ENCODE measurements at regions not wholly inside any gene's neighbourhood (a gene's known extent, or its start where the extent isn't known, plus 50 kb on each side); places are given as distances from the start of the nearest gene placed in this dataset.

DNA sequence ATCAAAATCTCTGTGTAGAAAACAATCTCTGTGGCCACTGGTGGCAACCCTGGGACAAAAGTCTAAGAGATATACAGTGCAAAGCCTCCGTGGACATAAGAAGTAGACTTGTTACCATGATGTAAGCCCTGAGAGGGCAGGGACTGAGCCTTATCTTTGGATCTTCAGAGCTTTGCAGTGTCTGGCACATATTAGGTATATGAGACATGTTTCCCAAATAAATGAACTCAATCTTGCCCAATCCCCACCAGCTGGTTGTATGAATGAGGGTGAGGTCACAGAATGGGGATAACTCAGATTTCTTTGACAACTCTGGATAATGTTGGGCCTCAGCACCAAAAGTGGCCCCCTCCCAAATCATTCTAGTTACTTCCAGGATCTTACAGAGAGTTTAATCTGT, 511.4 kb upstream of the DIPK2B start:
- TF ChIP-seq POLR2A (IDR thresholded peaks at IDR 0.05; ENCODE audit: extremely low read depth, insufficient read length) (no peak), MYC (IDR thresholded peaks at IDR 0.05; ENCODE audit: low read depth, low read length) (no peak)
- TF ChIP-seq, protein P1, sequence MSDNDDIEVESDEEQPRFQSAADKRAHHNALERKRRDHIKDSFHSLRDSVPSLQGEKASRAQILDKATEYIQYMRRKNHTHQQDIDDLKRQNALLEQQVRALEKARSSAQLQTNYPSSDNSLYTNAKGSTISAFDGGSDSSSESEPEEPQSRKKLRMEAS (IDR thresholded peaks at IDR 0.05; ENCODE audit: low read depth, low read length): no peak
- TF ChIP-seq, protein P2, sequence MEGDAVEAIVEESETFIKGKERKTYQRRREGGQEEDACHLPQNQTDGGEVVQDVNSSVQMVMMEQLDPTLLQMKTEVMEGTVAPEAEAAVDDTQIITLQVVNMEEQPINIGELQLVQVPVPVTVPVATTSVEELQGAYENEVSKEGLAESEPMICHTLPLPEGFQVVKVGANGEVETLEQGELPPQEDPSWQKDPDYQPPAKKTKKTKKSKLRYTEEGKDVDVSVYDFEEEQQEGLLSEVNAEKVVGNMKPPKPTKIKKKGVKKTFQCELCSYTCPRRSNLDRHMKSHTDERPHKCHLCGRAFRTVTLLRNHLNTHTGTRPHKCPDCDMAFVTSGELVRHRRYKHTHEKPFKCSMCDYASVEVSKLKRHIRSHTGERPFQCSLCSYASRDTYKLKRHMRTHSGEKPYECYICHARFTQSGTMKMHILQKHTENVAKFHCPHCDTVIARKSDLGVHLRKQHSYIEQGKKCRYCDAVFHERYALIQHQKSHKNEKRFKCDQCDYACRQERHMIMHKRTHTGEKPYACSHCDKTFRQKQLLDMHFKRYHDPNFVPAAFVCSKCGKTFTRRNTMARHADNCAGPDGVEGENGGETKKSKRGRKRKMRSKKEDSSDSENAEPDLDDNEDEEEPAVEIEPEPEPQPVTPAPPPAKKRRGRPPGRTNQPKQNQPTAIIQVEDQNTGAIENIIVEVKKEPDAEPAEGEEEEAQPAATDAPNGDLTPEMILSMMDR (IDR thresholded peaks at IDR 0.05; ENCODE audit: low read depth, low read length): no peak

DNA sequence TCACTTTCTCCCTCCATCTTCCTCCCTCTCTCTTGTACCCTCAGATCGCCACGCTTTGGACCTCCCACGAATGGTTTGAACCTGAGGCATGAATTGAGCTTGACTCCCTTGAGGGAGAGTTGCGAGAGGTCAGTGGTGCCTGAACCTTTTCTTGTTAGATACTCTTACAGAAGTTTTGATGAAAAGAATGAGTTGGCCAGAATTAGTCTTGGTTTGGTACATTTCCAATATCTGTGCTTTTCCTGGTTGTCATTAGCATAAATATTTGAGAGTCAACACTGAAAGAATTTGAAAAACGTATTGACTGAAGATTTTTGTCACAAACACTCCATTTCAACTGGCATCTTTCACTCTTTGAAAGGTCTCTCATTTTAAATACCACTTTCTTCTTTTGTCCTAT, 510.6 kb upstream of the DIPK2B start:
- H3K4me3 ChIP-seq (ENCODE audit: low read depth, low read length): no peak overlapping the region
- no peak for DNase-seq (ENCODE audit: low read depth)
- TF ChIP-seq, protein P1 (IDR thresholded peaks at IDR 0.05; ENCODE audit: low read depth, low read length): no peak
- TF ChIP-seq, protein P2 (IDR thresholded peaks at IDR 0.05; ENCODE audit: low read depth, low read length): no peak
- no peak for TF ChIP-seq MYC (IDR thresholded peaks at IDR 0.05; ENCODE audit: low read depth, low read length)

More for the DNA sequence above, 511.4 kb upstream of the DIPK2B start:
- H3K4me3 ChIP-seq (ENCODE audit: low read depth, low read length): no peak overlapping the region
- no peak for DNase-seq (ENCODE audit: low read depth)

DNA sequence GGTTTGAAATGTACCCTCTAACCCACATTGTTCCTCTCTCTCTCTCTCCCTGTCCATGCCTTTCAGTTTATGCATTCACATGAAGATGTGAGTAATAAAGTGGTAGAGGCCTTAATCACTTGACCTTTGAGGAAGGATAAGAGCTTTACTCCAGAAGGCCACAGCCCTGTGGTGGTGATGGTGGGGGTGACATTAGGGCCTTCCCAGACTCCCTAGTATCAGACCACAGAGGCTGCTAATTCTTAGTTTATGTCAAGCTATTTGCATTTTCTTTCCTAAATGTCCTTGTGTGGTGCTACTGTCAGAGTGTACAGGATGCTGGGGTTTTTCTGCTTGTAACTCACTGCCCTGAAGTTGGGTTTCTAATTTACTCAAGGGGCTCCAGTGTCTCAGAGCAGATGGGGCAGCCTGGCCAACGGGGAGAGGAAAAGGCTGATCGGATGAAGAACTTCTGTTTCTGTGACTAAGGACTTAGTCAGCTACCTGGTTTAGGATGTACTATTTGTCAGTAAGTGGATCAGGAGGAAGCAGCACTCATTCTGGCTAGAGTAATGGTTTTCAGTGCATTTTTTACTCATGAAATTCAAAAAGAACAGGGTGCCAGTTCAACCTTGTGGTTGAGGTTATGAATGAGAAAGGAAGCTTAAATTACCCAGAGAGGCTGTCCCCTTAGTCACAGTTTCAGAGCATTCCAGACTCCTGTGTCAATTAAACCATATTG, 509.6 kb upstream of the DIPK2B start:
- TF ChIP-seq, protein P1 (IDR thresholded peaks at IDR 0.05; ENCODE audit: low read depth, low read length): no peak
- H3K4me3 ChIP-seq (ENCODE audit: low read depth, low read length): no peak overlapping the region
- DNase-seq (ENCODE audit: low read depth): peak; percentile 25

DNA sequence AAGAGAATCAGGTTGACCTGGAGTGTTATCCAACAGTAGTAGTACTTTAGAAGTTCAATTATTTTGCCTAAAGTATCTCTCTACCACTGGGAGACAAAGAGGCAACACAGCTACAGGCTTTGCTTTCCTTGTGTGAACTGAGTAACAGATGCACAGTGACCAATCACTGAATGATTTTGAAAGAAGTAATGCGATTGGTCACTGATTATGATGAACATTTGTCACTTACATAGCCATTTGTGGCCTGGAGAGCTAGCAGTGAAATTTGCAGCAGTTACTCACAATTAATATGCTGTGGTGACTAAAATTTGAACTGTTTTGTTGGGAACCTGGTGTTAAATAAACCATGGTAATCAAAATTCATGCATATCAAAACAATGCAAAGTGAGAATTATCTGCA, 508.7 kb upstream of the DIPK2B start:
- no peak overlapping the region for H3K4me3 ChIP-seq (ENCODE audit: low read depth, low read length)
- TF ChIP-seq, protein P2 (IDR thresholded peaks at IDR 0.05; ENCODE audit: low read depth, low read length): no peak
- DNase-seq (ENCODE audit: low read depth): no peak

DNA sequence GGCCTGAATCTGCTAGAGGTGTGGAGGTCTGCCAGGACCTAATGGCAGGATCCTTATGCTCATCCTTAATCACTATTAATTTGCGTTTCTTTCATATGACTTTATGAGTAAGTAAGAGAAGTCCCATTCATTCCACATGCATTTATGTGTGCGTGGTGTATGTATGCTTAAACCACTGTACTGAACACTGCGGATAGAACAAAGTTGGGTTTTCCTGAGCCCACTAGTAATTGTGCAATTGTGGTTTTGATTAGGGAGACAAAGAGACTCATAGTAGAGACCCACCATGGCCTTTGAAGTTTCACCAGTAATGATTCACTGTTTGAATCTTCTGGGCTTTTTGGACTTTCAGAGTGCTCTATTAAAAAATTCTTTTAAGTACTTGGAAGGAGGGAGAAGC, 498.5 kb upstream of the DIPK2B start:
- no peak overlapping the region for H3K4me3 ChIP-seq (ENCODE audit: low read depth, low read length)
- no peak for DNase-seq (ENCODE audit: low read depth)
- TF ChIP-seq POLR2A (IDR thresholded peaks at IDR 0.05; ENCODE audit: extremely low read depth, insufficient read length) (no peak), MYC (IDR thresholded peaks at IDR 0.05; ENCODE audit: low read depth, low read length) (no peak)
- TF ChIP-seq, protein P2 (IDR thresholded peaks at IDR 0.05; ENCODE audit: low read depth, low read length): no peak
- TF ChIP-seq, protein P1 (IDR thresholded peaks at IDR 0.05; ENCODE audit: low read depth, low read length): no peak

DNA sequence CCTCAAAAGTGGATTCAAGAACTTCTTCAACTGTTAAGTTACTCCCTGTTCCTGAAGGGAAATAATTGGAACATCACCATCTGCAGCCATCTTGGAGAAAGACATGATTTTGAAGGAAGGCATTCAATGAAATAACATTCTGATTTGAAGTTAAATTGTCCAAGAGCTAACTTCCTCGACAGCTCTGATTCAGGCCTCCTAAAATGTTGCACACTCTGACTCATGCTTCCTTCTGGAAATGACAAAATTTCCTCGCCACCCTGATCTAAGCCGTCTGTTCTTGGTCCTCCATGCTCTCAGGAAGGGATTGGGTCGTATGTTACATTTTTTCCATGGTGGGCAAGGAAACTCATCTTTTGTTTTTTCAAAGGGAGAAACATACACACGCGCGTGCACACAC, 496.9 kb upstream of the DIPK2B start:
- no peak overlapping the region for H3K4me3 ChIP-seq (ENCODE audit: low read depth, low read length)
- TF ChIP-seq MYC (IDR thresholded peaks at IDR 0.05; ENCODE audit: low read depth, low read length) (no peak), POLR2A (IDR thresholded peaks at IDR 0.05; ENCODE audit: extremely low read depth, insufficient read length) (no peak)
- TF ChIP-seq, protein P1 (IDR thresholded peaks at IDR 0.05; ENCODE audit: low read depth, low read length): no peak
- DNase-seq (ENCODE audit: low read depth): peak; percentile 9

DNA sequence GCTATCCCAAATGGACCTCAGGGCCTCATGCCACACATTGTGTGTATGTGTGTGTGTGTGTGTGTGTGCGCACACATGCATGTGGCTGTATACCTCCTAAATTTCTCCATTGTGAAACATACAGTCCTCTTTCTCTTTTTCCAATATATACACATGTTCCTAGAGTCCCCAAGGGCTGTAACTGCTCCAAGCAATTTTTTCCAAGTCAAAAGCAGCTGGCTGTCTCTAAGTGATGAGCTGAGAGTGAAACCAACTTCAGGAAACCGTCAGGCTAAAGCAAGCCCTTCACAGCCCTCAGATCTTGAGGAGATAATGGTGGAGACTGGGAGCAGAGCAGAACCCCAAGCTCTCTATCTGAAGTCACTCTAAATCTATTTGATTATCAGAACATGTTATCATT, 496.1 kb upstream of the DIPK2B start:
- TF ChIP-seq, protein P2 (IDR thresholded peaks at IDR 0.05; ENCODE audit: low read depth, low read length): no peak
- TF ChIP-seq MYC (IDR thresholded peaks at IDR 0.05; ENCODE audit: low read depth, low read length): no peak
- no peak overlapping the region for H3K4me3 ChIP-seq (ENCODE audit: low read depth, low read length)
- no peak for DNase-seq (ENCODE audit: low read depth)

Data from NB4 (cell line).